Trophoblast cell (in vitro differentiated cells and primary cell): ENCODE measurements at regions not wholly inside any gene's neighbourhood (a gene's known extent, or its start where the extent isn't known, plus 50 kb on each side); places are given as distances from the start of the nearest gene placed in this dataset.

Experiments used
- DNase-seq, 2 donors: peaks; one replicate each; pipeline ENCODE4 v3.0.0-alpha.2; 2016
- H2AFZ ChIP-seq: 2 replicates; pipeline ENCODE4 v1.6.1; 2013; ENCODE audit warnings: low read length, moderate library complexity, mild to moderate bottlenecking; ENCODE audit not compliant: insufficient read depth, poor library complexity
- H2AK5ac ChIP-seq: 2 replicates; pipeline ENCODE4 v1.6.1; 2013; ENCODE audit warnings: mild to moderate bottlenecking, low read length
- H2BK120ac ChIP-seq: 2 replicates; pipeline ENCODE4 v1.6.1; 2013; ENCODE audit warnings: low read length, mild to moderate bottlenecking, moderate library complexity; ENCODE audit not compliant: insufficient read depth, poor library complexity
- H2BK12ac ChIP-seq: 2 replicates; pipeline ENCODE4 v1.6.1; 2013; ENCODE audit warnings: mild to moderate bottlenecking, low read length, moderate library complexity
- H2BK5ac ChIP-seq: 2 replicates; pipeline ENCODE4 v1.6.1; 2013; ENCODE audit warnings: low read length, low read depth, moderate library complexity, mild to moderate bottlenecking; ENCODE audit not compliant: poor library complexity
- H3K14ac ChIP-seq: 2 replicates; pipeline ENCODE4 v1.6.1; 2013; ENCODE audit warnings: mild to moderate bottlenecking, low read length
- H3K18ac ChIP-seq: 2 replicates; pipeline ENCODE4 v1.6.1; 2013; ENCODE audit warnings: mild to moderate bottlenecking, low read length
- H3K23ac ChIP-seq: 2 replicates; pipeline ENCODE4 v1.6.1; 2013; ENCODE audit warnings: low read length
- H3K27ac ChIP-seq: 2 replicates; pipeline ENCODE4 v1.5.1; 2013; ENCODE audit warnings: low read depth, mild to moderate bottlenecking, inconsistent platforms, low read length, moderate library complexity
- H3K27me3 ChIP-seq: 2 replicates; pipeline ENCODE4 v1.6.1; 2013; ENCODE audit warnings: inconsistent platforms, mild to moderate bottlenecking, low read length, moderate library complexity; ENCODE audit not compliant: insufficient read depth
- H3K36me3 ChIP-seq, 2 experiments: 1 replicate in 1 of 2; 2 replicates in 1 of 2; pipeline ENCODE4 v1.6.1; 2013; ENCODE audit warnings: low read length in 2 of 2, mild to moderate bottlenecking in 2 of 2, moderate library complexity in 1 of 2; ENCODE audit not compliant: insufficient read depth in 2 of 2, control insufficient read depth in 1 of 2
- H3K4ac ChIP-seq: 2 replicates; pipeline ENCODE4 v1.6.1; 2013; ENCODE audit warnings: low read depth, mild to moderate bottlenecking, low read length, moderate library complexity
- H3K4me1 ChIP-seq, 2 experiments: 1 replicate in 1 of 2; 2 replicates in 1 of 2; pipeline ENCODE4 v1.6.1; 2013; ENCODE audit warnings: low read length in 2 of 2, mild to moderate bottlenecking in 2 of 2, moderate library complexity in 1 of 2; ENCODE audit not compliant: insufficient read depth in 2 of 2, control insufficient read depth in 1 of 2
- H3K4me2 ChIP-seq: 2 replicates; pipeline ENCODE4 v1.6.1; 2013; ENCODE audit warnings: inconsistent platforms, mild to moderate bottlenecking, low read length, moderate library complexity
- H3K4me3 ChIP-seq: 2 replicates; pipeline ENCODE4 v1.5.1; 2013; ENCODE audit warnings: mild to moderate bottlenecking, low read depth, low read length, inconsistent platforms
- H3K79me1 ChIP-seq: one replicate; pipeline ENCODE4 v1.6.1; 2013; ENCODE audit warnings: low read length
- H3K79me2 ChIP-seq: 2 replicates; pipeline ENCODE4 v1.6.1; 2013; ENCODE audit warnings: low read length, mild to moderate bottlenecking; ENCODE audit not compliant: control insufficient read depth, insufficient read depth, poor library complexity
- H3K9ac ChIP-seq: 2 replicates; pipeline ENCODE4 v1.6.1; 2013; ENCODE audit warnings: mild to moderate bottlenecking, low read length
- H3K9me3 ChIP-seq: 2 replicates; pipeline ENCODE4 v1.6.1; 2013; ENCODE audit warnings: low read depth, mild to moderate bottlenecking, control low read depth, inconsistent platforms, low read length; ENCODE audit not compliant: insufficient read depth
- H4K12ac ChIP-seq: 2 replicates; pipeline ENCODE4 v1.6.1; 2013; ENCODE audit warnings: low read depth, mild to moderate bottlenecking, low read length, moderate library complexity
- H4K8ac ChIP-seq: 2 replicates; pipeline ENCODE4 v1.6.1; 2013; ENCODE audit warnings: low read depth, mild to moderate bottlenecking, low read length, moderate library complexity
- H4K91ac ChIP-seq: one replicate; pipeline ENCODE4 v1.6.1; 2013; ENCODE audit warnings: low read depth, mild to moderate bottlenecking, low read length, moderate library complexity
- WGBS: extraction: QIAGEN DNeasy Blood & Tissue Kit; methylation state at CpG from one replicate; pipeline ENCODE4 v1.1.7; 2013; ENCODE audit warnings: missing lambda C conversion rate; ENCODE audit not compliant: insufficient read length, insufficient coverage; ENCODE audit errors: extremely low coverage; 5-methylcytosine and 5-hydroxymethylcytosine counted together

DNA sequence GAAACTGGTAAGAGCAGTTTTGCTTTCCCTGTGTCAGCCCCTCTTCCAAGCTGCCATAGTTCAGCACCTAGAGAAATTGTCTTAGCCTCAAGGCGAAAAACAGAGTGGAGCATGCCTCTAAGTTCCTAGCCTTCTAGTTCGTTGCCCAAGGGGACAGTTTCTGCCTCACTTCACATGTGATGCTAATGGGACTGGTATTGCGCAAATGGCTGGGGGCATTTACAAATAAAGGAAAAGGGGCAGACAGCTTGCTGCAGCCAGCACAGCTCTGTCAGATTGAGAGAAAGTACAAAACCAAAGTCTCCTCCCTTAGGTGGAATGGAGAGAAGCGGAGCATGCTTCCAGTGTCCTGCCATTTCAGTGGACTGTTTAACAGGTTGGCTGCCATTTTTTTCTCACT lies 567.7 kb downstream of the ETV1 start:
- Histone ChIP-seq H3K4me2 (no peak overlapping the region), H3K36me3 (no peaks in the 10 kb centered on the region), H3K4me1 (no peaks in the 10 kb centered on the region), H3K9ac (no peak overlapping the region), H3K4me3 (no peak overlapping the region), H3K4ac (no peak overlapping the region), H2BK120ac (no peak overlapping the region), H3K18ac (no peak overlapping the region), H3K14ac (no peak overlapping the region), H2AK5ac (no peak overlapping the region), H3K79me1 (no peaks in the 10 kb centered on the region), H3K27me3 (no peaks in the 10 kb centered on the region), H4K8ac (no peak overlapping the region), H3K9me3 (no peaks in the 10 kb centered on the region), H3K23ac (no peak overlapping the region), H2BK5ac (no peak overlapping the region), H4K91ac (no peak overlapping the region), H2AFZ (no peak overlapping the region), H4K12ac (no peak overlapping the region), H2BK12ac (no peak overlapping the region), H3K27ac (no peak overlapping the region), H3K79me2 (no peaks in the 10 kb centered on the region)
- no peak for DNase-seq
- no CpG with 5 or more reads among the region's 4 CpGs for WGBS

GRCh38 chr7:13433946-13434345 lies 555.5 kb downstream of the ETV1 start:
- Histone ChIP-seq H4K91ac (no peak overlapping the region), H2AFZ (no peak overlapping the region), H3K18ac (no peak overlapping the region), H2AK5ac (no peak overlapping the region), H3K9me3 (no peaks in the 10 kb centered on the region), H3K9ac (no peak overlapping the region), H3K79me1 (no peaks in the 10 kb centered on the region), H3K27ac (no peak overlapping the region), H3K4me3 (no peak overlapping the region), H3K27me3 (no peaks in the 10 kb centered on the region), H3K36me3 (no peaks in the 10 kb centered on the region), H3K4ac (no peak overlapping the region), H3K79me2 (no peaks in the 10 kb centered on the region), H3K4me1 (no peaks in the 10 kb centered on the region), H4K8ac (no peak overlapping the region), H2BK120ac (no peak overlapping the region), H3K14ac (no peak overlapping the region), H2BK5ac (no peak overlapping the region), H4K12ac (no peak overlapping the region), H3K23ac (no peak overlapping the region), H3K4me2 (no peak overlapping the region), H2BK12ac (no peak overlapping the region)
- no peak for DNase-seq
- no CpG with 5 or more reads among the region's 2 CpGs for WGBS

- H3K4ac ChIP-seq, result no peak overlapping the region
- no peak overlapping the region for H4K8ac ChIP-seq
- no peak overlapping the region for H2AK5ac ChIP-seq
- no peak overlapping the region for H4K91ac ChIP-seq
- no peaks in the 10 kb centered on the region for H3K79me2 ChIP-seq
- no peak overlapping the region for H3K4me3 ChIP-seq
- H2BK120ac ChIP-seq, result no peak overlapping the region
- H3K4me2 ChIP-seq, result no peak overlapping the region
- H3K79me1 ChIP-seq, result no peaks in the 10 kb centered on the region
- H2BK12ac ChIP-seq, result no peak overlapping the region
- H3K14ac ChIP-seq, result no peak overlapping the region
- H4K12ac ChIP-seq, result no peak overlapping the region
- H2AFZ ChIP-seq, result no peak overlapping the region
- no peaks in the 10 kb centered on the region for H3K27me3 ChIP-seq
- no peak for DNase-seq
- whole genome bisulfite sequencing, result no CpG with 5 or more reads among the region's 1 CpG
- H3K9ac ChIP-seq, result no peak overlapping the region
- no peaks in the 10 kb centered on the region for H3K36me3 ChIP-seq
- no peaks in the 10 kb centered on the region for H3K4me1 ChIP-seq
- H3K18ac ChIP-seq, result no peak overlapping the region
- no peak overlapping the region for H3K23ac ChIP-seq
- H2BK5ac ChIP-seq, result no peak overlapping the region
- H3K9me3 ChIP-seq, result no peaks in the 10 kb centered on the region
- no peak overlapping the region for H3K27ac ChIP-seq
Measured at GRCh38 chr7:13442226-13442625, 547.2 kb downstream of the ETV1 start.

- H3K14ac ChIP-seq, result no peak overlapping the region
- H3K79me1 ChIP-seq, result no peaks in the 10 kb centered on the region
- H3K27ac ChIP-seq, result no peak overlapping the region
- H3K18ac ChIP-seq, result no peak overlapping the region
- no peak overlapping the region for H2BK12ac ChIP-seq
- H2AFZ ChIP-seq, result no peak overlapping the region
- no peak overlapping the region for H3K9ac ChIP-seq
- WGBS, result no CpG with 5 or more reads among the region's 1 CpG
- H4K12ac ChIP-seq, result no peak overlapping the region
- no peaks in the 10 kb centered on the region for H3K27me3 ChIP-seq
- H2BK120ac ChIP-seq, result no peak overlapping the region
- H3K36me3 ChIP-seq, result no peaks in the 10 kb centered on the region
- no peak for DNase-seq
- no peak overlapping the region for H4K91ac ChIP-seq
- H4K8ac ChIP-seq, result no peak overlapping the region
- no peaks in the 10 kb centered on the region for H3K79me2 ChIP-seq
- no peak overlapping the region for H3K4me3 ChIP-seq
- no peak overlapping the region for H3K4me2 ChIP-seq
- no peak overlapping the region for H2BK5ac ChIP-seq
- no peak overlapping the region for H2AK5ac ChIP-seq
- H3K23ac ChIP-seq, result no peak overlapping the region
- no peaks in the 10 kb centered on the region for H3K4me1 ChIP-seq
- H3K4ac ChIP-seq, result no peak overlapping the region
- H3K9me3 ChIP-seq, result no peaks in the 10 kb centered on the region
Measured at GRCh38 chr7:13447637-13448036, 541.8 kb downstream of the ETV1 start.
